GM18502 (cell line): ENCODE measurements at regions not wholly inside any gene's neighbourhood (a gene's known extent, or its start where the extent isn't known, plus 50 kb on each side); places are given as distances from the start of the nearest gene placed in this dataset.

Experiments used
- ATAC-seq: cut with Tn5 transposase; IDR thresholded peaks from one replicate; pipeline ENCODE4 v1.9.1; 2021; ENCODE audit warnings: mild to moderate bottlenecking; ENCODE audit not compliant: unreplicated experiment, poor library complexity

GRCh38 chr1:239771550-239771949 lies 320.1 kb upstream of the FMN2 start:
- ATAC-seq: no peak

GRCh38 chr1:239772446-239772845 lies 319.2 kb upstream of the FMN2 start:
- ATAC-seq: no peak

GRCh38 chr1:239775466-239775865 lies 316.2 kb upstream of the FMN2 start:
- no peak for ATAC-seq

GRCh38 chr1:239778208-239778813 lies 313.4 kb upstream of the FMN2 start:
- no peak for ATAC-seq

DNA sequence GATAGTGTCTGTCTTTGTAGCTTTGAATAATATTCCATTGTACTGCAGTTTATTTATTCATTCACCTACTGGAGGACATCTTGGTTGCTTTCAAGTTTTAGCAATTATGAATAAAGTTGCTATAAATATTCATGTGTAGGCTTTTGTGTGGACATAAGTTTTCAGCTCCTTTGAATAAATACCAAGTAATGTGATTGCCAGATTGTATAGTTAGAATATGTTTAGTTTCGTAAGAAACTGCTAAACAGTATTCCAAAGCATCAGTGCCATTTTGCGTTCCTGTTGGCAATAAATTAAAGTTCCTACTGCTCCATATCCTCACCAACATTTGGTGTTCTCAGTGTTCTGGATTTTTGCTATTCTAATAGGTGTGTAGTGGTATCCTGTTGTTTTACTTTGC lies 311.7 kb upstream of the FMN2 start:
- ATAC-seq: no peak

- ATAC-seq: no peak
Measured at GRCh38 chr1:239784896-239785295, 306.8 kb upstream of the FMN2 start.

- ATAC-seq: no peak
Measured at GRCh38 chr1:239785576-239785975, 306.1 kb upstream of the FMN2 start.

- ATAC-seq: no peak
Measured at GRCh38 chr1:239786464-239786863, 305.2 kb upstream of the FMN2 start.

DNA sequence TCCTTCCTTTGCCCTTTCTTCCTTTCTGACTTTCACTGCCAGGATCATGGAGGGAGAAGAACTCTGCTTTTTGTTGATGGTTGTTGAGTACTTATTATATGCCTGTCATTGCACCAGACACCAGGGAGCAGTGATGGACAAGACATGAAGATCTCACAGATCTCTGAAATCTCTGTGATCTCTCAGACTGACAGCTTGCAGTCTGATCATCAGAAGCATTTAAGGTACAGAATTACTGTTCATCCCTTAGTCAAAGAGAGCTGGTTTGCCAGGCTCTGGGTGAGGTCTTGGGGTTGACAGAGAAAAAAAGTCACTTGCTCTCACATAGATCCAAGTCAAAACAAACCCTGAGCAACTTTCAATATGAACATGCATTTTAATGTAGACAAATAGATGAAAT lies 299.5 kb upstream of the FMN2 start:
- no peak for ATAC-seq

GRCh38 chr1:239795304-239795703 lies 296.4 kb upstream of the FMN2 start:
- ATAC-seq: no peak

- ATAC-seq: no peak
Measured at GRCh38 chr1:239799617-239800016, 292.1 kb upstream of the FMN2 start.

- ATAC-seq: no peak
Measured at GRCh38 chr1:239800861-239801260, 290.8 kb upstream of the FMN2 start.

DNA sequence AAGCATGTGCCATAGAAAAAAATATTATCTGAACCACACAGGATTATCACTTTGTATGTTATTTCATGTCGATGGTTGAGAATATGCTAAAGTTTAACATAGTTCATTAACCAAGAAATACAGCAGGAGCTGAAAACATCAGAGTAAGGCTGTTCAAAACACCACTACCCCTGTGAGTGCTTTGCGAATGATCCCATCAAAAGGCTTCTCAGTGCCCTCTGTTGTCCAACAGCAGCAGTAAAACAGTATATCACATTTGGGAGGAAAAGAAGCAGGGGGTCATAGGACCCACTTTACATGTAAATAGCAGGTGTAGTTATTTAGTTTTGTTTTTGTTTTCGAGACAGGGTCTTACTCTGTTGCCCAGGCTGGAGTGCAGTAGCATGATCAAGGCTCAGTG lies 289.4 kb upstream of the FMN2 start:
- no peak for ATAC-seq

- no peak for ATAC-seq
Measured at GRCh38 chr1:239803781-239804180, 287.9 kb upstream of the FMN2 start.

DNA sequence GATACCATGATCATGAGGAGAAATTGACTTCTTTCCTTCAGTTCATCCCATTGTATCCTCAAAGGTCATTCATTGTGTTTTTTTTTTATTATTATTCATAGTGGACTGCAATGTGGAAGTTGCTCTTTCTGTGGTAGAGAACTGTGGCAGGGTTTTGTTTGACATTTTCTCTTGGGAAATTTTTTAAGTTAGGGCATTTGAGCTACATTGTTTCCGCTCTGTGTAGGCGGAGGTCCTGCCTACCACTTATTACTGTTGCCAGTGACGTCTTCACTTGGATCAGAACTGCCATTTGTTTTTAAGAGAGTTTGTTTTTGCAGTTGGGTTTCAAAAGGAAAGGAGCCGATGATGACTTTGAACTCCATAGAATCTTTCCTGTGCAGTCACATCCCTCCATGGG lies 287.4 kb upstream of the FMN2 start:
- ATAC-seq: no peak

DNA sequence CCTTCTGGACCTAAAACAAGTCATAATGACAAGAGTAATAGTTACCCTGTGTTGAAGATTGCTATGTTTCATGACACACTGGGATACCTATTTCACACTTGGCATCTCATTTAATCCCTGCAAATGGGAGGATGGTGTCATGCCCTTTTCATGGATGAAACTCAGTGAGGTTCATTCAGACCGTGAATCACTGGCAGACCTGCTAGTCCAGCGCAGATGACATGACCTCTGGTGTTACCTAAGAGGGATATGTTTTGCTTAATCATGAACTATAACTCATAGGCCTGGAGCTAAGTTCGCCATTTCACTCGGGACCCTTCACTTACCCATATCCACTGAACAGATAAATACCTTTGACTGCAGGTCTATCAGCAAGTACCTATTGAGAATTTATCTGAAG lies 286.6 kb upstream of the FMN2 start:
- no peak for ATAC-seq

DNA sequence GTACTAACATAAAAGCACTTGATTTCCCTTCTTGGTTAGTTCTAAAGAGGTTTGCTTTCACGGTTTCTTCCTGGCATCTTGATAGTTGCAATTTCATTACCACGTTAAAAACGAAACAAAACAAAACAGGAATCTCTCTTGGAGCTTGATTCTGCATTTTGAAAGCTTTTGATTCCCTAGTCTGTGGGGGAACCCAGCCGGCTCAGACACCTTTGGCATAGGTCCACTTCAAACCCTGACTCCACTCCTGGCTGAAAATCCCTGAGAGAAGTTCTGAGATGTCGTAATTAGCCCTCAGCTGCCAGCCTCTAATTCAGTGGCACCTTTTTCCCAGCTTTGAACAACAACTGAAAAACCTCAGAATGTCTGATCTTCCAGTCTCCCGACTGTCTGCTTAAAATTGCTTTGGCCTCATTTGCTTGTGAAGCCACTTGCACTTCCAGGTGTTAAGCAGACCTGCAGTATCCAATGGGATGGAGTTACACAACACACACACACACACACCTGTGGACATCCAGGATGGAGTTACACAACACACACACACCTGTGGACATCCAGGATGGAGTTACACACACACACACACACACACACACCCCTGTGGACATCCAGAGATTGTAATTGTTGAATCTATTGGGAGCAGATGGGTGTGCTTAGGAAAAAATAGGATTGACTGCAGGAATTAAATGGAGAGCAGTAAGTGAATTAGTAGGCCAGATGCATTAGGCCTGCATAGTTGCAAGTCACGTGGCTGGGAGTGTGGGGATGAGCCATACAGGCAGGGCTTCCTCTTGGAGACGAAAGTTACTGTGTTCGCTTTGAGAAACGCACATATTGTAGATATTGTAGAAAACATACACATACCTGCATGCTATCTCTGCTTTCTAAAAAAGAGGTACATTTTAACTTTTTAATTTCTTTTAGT lies 285.6 kb upstream of the FMN2 start:
- no peak for ATAC-seq

DNA sequence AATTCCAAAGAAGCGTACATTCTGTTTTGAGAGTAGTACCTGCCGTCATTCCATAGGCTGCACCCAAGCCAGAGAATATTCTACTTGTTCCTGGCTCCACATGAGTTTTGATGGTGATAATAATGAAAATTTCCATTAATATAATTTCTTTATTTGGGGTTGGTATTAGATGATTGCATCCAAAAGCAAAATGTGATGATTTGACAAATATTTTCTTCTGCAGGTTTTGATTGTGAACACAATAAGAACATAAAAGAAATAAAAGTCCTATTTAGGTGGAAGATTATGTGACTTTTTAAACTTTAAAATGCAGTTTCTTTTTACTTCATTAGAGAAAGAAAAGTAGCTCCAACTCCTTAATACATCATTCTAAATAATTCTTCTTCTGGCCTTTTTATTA lies 284.8 kb upstream of the FMN2 start:
- ATAC-seq: no peak

DNA sequence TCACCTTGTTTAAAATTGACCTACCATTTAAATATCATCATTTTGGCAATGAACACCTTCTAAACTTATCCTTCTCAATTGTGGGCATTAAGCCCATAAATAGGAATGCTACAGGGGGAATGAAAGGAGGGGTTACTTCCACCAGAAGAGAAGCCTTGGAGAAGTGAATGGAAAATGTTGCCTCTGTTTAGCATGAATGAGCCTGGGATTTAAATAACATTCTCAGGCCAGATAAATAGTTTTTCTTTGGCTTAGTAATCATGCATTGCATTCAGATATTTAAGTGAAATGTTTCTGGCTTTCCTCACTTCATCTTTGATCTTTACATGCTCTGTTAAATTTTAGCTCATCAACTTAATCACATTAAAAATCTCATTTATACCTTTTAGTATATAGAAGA lies 284.3 kb upstream of the FMN2 start:
- no peak for ATAC-seq

DNA sequence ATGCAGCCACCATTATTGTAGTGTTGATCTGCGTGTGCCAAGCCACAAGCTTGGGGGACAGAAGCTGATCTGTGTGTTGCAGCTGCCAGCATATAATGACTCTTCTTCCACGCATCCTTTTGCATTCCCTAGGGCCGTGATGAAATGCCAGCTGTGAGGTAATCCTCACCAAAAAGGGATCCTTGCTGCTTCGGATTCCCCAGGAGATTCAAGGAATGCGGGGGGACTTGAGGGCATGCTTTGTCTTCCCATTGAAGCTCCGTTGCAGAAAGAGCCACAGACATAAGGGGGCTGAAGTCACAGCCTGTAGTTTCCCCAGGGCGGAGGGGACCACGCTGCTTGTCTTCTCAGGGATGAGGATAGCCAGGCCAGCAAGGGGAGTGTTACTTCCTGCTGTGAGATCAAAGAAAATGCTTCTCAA lies 281.6 kb upstream of the FMN2 start:
- no peak for ATAC-seq

- ATAC-seq: no peak
Measured at GRCh38 chr1:239811211-239811885, 280.3 kb upstream of the FMN2 start.
